Eye (tissue), 1 donor: ENCODE measurements at regions not wholly inside any gene's neighbourhood (a gene's known extent, or its start where the extent isn't known, plus 50 kb on each side); places are given as distances from the start of the nearest gene placed in this dataset.
"Not testable (repeated sequence)": the region's sequence is repeated elsewhere in the genome, so short reads cannot be mapped to it uniquely, and the experiment has no call there.

ENCODE experiments used
- DNase-seq: peaks from one replicate; pipeline ENCODE4 v3.0.0-alpha.2; 2015

- DNase-seq: no peak
These were observed 51.3 kb upstream of the SUB1 start for GRCh38 chr5:32534041-32534440.

DNA sequence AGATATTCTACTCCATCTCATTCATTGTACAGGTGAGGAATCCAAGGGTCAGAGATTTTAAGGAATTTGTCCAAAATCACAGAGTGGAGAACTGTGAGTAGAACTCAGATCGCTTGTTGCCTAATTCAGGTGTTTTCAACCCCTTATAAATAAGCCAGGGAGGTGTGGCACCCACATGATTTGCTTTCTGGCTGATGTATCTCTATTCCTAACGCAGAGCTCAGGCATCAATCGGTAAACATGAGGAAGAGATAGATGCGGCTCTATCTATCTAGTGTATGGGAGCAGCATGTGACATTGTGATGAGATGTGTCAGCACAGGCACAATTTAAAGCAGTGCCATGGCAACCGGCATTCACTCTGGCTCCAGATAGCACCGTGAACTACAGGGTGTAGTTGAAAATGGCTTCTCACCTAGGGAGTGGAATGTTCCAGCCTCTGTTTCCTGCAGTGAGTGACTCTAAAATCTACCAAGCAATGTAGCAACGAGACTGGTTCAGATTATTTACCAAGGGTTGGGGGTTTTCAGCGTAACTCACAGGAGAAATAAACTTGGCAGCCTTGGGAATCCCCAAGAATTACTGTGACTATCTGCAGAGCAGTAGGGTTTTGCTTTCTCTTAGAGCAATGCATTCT is 53.4 kb upstream of the SUB1 start:
- DNase-seq: peak; percentile 24

- DNase-seq: not testable (repeated sequence)
These were observed 58.0 kb upstream of the SUB1 start for GRCh38 chr5:32527321-32527720.

DNA sequence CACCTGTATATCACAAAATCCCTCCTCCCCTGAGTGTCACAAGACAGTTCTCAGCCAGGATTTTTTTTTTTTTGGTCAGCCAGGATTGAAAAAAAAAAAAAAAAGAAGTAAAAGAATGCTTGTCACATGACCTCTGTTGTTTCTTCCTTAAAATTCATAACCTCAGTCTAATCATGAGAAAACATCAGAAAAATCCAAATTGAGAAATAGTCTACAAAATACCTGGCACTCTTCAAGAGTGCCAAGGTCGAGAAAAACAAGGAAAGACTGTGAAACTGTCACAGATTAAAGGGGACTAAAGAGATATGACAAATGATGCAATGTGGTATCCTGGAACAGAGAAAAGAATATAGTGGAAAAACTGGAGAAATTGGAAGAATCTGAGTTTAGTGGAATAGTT is 58.5 kb upstream of the SUB1 start:
- no peak for DNase-seq

DNA sequence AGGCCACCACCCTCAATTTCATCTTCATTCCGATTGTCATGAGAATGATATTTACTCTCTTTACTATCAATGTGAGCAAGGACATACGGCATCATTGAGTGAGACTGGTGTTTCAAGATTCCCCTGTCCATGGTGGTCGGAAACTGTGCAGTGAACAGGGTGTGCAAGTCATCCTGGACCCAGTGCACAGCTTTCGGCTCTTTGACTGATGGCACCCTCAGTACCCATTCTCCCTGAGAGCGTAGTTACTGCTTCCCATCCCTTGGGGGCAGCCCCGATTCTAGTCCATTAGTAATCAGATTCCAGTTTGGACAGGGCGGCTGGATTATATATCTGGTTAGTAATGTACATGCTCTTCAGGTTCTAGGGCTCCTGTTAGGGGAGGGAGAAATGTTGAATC is 61.7 kb upstream of the SUB1 start:
- DNase-seq: no peak

- no peak for DNase-seq
These were observed 62.8 kb upstream of the SUB1 start for GRCh38 chr5:32522429-32523143.

DNA sequence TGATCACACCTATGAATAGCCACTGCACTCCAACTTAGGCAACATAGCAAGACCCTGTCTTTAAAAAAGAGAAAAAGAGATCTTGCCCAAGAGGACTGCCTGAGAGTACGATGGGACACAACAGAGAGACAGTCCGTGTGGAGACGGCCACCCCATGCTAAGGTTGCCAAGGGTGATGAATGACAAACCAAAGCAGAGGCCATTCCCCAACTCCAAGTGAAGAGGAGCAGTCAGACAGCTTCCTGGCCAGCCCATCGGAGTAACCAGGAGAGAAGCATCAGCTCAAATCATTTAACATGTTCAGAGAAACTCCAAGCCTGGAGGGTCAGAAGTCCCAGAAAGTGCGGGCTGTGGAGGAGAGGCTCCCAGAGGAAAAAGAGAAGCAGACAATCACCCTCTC is 63.9 kb upstream of the SUB1 start:
- no peak for DNase-seq

DNA sequence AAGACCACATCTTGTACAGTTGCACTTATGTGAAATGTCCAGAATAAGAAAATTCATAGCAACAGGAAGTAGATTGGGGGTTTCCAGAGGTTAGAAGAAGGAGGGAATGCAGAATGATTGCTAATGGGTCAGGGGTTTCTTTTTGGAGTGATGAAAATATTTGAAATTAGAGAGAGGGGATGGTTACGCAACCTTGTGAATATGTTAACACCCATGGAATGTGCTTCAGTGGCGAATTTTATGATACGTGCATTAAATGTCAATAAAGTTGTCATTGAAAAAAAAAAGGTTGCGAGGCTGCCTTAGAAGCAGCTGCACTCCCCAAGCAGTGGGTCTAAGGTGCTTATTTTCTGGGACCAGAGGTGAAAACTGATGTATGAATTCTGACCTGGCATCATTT is 64.4 kb upstream of the SUB1 start:
- no peak for DNase-seq

DNA sequence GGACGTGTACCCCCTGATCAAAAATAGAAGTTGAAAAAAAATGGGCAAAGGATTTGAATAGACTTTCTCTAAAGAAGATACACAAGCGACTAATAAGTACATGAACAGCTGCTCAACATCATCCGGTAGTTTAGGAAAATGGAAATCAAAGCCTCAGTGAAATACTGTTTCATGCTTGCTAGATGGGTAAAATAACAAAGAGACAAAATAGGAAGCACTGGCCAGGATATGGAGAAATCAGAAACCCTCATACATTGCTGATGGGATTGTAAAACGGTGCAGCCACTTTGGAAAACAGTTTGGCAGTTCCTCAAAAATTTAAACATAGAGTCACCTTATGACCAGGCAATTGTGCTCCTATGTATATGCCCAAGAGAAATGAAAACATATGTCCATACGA is 65.0 kb upstream of the SUB1 start:
- no peak for DNase-seq

DNA sequence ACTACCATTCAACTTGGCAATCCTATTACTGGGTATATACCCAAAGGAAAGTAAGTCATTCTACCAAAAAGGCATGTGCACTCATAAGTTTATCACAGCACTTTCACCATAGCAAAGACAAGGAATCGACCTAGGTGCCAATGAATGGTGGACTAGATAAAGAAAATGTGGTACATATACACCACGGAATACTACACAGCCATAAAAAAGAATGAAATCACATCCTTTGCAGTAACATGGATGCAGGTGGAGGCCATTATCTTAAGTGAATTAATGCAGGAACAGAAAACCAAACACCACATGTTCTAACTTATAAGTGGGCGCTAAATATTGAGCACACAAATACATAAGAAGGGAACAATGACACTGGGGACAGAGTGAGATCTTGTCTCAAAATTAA is 65.8 kb upstream of the SUB1 start:
- DNase-seq: no peak

- no peak for DNase-seq
These were observed 70.3 kb upstream of the ZFR start for GRCh38 chr5:32514806-32515205.

- no peak for DNase-seq
These were observed 68.4 kb upstream of the ZFR start for GRCh38 chr5:32512926-32513325.

DNA sequence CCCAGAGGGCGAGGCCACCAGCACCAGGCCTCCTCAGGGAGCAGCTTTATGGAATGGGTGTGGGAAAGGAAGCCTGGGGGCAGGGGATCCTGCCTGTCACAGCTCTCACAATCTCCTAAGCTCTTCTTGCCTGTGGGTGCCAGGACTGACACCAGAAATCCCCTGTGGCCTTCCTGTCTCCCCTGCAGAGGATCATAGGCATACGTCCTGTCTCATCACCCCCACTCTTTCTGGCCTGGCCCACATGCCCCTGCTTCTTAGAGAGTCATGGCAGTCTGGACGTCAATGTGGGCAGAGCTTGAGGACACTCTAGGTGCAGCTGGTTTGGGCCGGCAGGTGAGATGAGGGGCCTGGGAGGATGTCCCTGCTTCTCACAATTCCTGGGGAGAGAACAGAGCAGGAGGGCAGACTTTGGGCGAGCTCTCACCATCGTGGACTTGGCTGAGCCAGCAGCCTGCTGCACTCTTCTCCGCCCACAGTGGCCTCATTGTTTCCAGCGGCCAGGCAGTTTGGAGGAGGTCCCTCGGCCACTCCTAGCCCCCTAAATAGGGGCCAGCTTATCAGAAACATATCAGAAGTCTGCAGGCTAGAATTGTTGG is 67.3 kb upstream of the ZFR start:
- DNase-seq: no peak

- DNase-seq: no peak
These were observed 66.3 kb upstream of the ZFR start for GRCh38 chr5:32510860-32511259.

- DNase-seq: no peak
These were observed 64.6 kb upstream of the ZFR start for GRCh38 chr5:32508806-32509805.

GRCh38 chr5:32507738-32508434 is 63.3 kb upstream of the ZFR start:
- no peak for DNase-seq

DNA sequence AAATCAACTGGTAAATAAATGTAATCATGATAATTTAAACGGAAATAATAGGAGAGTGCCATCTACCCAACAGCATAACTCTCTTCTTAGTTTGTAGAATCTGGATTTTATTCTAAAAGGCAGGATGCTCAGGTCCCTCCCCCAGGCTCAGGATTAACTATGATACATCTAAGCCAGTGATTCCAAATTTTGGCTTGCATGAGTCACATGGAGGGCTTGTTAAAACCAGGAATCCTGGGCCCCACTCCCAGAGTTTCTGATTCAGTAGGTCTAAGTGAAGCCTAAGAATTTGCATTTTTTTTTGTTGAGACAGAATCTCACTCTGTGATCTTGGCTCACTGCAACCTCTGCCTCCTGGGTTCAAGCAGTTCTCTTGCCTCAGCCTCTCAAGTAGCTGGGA is 62.3 kb upstream of the ZFR start:
- DNase-seq: no peak

DNA sequence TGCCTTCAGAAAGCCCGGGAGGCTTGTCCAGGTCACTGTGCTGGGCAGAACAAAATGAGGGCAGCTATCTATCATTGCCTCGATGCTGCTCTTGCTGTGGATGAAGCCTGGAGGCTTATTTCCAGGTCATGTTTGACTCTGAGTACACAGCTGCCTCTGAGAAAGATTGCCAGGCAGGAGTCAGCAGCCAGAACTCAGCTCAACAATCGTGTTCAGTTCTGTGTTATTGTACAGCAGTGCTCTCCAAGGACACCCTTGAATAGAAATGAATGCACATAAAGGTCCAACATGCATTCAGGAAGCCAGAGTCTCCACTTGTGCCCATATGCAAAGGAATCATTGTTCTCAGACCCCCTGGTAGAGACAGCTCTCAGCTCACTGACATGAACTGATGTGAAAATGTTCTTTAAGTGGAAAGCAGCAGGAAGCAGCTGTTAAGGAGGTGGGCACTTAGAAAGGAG is 61.7 kb upstream of the ZFR start:
- peak; percentile 77 for DNase-seq

DNA sequence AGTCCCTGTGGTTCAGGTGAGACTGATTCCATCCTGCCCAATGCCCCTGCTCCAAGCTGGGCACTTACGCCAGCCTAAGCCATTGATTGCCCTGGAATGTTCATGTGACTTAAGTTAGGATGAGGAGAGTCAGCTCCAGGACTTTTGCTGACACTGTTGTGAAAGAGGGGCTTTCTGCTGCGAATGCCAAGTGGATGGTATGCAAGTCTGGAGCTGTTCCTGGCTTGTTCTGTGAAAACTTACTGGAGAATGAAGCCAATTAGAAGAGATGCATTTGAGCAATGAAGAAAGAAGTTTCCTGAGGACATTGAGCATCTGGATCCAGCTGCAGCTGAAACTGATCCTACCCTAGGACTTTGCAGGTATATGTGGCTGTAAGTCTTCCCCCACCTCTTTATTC is 61.2 kb upstream of the ZFR start:
- peak; percentile 70 for DNase-seq

GRCh38 chr5:32504989-32505596 is 60.6 kb upstream of the ZFR start:
- peak; percentile 89 for DNase-seq

GRCh38 chr5:32504329-32504988 is 59.9 kb upstream of the ZFR start:
- DNase-seq: no peak
